Esophagus mucosa (tissue), 1 donor: ENCODE measurements at regions not wholly inside any gene's neighbourhood (a gene's known extent, or its start where the extent isn't known, plus 50 kb on each side); places are given as distances from the start of the nearest gene placed in this dataset.

ENCODE experiments used
- ATAC-seq: fragments of 200-7000 bp; cut with Tn5 transposase; one replicate; pipeline ENCODE4 v1.9.1; 2020
- donor health status: DM: yes; HTN: yes; CAD: no.

DNA sequence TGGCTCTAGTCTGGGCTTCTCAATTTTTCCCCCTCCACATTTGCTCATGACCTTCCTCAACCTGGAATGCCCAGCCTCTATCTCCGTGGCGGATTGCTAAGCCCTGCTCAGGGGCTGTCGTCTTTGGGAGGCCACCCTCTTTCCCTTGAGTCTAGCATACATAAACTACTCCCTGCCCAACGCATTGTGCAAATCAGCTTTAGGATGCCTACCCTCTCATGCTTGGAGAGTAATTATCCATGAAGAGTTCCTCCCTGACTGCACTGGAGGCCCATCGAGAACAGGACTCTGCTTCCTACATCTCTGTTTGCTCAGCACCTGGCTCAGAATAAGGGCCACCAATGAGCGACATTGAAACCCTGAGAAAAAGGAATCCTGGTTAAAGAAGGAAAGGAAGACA, 53.7 kb upstream of the NPAS2 start:
- ATAC-seq = no peak

DNA sequence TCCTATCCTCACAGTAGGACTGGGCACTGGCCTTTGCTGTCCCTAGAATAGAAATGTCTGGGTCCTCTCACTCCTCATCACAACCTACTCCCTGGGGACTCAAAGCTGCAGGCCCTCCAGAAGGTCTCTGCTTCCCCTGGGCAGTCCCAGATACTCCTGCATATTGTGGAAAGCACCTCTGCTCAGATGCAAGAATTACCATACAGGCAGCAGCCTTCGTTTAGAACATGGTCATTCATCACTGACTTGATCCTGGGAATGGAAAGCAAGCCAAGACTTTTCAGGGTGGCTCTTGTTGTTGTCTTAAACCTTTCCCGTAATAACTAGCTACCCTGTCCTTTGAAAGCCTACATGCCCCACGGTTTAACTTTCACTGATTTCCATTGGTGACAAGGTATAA, 53.1 kb upstream of the NPAS2 start:
- ATAC-seq = no peak

DNA sequence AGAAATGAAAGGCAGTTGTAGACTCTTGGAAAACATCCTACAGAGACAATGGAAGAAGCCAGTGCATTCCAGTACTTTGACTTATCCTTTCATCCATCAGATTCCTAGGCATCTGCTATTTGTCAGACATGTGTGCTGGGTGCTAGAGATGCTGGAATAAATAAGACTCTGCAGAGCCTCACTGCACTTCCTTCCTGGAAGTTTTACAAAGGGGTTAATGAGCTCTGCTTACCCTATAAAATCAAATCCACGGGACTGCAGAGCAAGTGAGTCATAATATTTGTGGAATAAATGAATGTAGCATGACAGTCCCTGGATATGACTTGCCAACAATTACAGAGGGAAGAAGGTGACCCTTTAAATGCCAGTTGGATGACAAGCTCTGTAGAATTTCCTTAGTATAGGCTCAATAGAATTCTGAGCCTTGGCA, 52.7 kb upstream of the NPAS2 start:
- peak; percentile 68 for ATAC-seq

DNA sequence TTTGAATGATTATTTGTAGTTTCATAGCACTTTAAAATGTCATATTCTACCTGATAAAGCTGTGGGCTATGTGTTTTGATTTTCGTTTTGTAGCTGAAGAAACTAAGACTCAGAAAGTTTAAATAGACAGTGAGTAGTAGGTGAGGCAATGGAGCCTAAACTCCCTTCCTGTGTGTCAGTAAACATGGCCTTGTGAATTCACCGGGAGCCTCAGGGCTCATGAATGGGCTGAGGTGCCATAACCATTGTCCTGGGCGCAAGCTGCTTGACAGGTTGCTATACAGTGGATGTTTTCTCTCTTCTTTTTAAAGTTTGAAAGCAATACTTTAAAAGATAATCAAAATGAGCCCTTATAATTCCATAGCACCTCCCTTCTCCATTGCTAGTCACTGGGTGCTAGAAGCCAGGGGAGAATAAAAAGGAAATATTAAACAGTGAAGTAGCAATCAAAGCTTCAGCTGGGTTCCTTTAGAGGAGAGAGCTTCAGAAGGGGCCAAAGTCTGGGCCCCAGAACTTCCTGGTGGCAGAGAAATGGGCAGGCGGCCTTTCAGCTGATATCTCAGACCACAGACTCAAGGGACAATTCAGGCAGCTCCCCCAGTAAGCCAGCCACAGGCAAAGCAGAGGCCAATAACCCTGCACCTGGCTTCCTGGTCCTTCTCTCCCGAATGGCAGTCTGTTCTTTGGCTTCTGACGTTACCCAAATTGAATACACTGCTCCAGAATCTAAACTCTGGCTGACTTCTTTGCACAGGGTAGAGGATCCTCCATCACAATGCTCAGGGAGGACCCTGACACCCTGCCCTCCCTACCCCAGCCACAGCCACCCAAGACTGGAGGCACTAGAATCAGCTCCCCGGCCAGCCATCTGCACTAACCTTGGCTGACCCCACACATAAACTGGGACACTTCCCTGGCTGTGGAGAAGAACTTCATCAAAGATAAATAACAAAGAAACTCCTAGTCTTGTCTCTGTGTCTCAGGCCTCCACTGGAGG, 51.8 kb upstream of the NPAS2 start:
- peak; percentile 96 for ATAC-seq
